ENCODE measurements at regions not wholly inside any gene's neighbourhood (a gene's known extent, or its start where the extent isn't known, plus 50 kb on each side); places are given as distances from the start of the nearest gene placed in this dataset.

DNA sequence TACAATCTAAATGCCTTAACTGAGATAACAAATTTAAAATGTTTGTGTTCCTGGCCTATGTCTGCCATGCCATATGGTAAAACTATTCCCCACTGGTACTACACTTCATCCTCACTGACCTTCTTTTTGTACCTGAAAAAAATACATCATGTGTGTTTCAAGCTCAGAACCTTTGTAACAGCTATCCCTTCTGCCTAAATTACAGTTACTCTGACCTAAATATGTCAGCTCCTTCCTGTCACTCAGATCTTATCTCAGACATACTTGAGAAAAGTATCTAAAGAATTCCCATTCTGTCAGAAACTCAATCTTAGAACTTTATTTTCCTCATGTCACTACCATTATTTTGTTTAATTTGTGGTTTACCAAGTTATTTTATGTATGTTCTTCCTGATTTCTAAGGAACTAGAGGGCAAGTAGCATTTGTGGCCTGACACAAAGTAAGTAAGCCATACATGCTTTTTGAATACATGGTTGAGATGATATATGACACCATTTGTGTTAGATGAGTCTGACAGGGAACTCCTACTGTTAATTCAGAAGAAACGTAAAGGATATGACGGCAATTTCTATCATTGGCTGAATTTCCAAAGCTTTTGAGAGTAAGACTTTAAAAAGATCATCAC, 456.5 kb upstream of the NDST3 start:
- no peaks in the 10 kb centered on the region for H3K4me1 ChIP-seq (ENCODE audit: insufficient read depth, low read length)
- no peaks in the 10 kb centered on the region for H3K27me3 ChIP-seq (ENCODE audit: insufficient read depth, low read length)
- no peaks in the 10 kb centered on the region for H3K23me2 ChIP-seq (ENCODE audit: insufficient read length, low read depth, low read length, poor library complexity, severe bottlenecking)
- no peak overlapping the region for H3K27ac ChIP-seq (ENCODE audit: insufficient read length, low read depth, low read length)
- TF ChIP-seq, protein P1, sequence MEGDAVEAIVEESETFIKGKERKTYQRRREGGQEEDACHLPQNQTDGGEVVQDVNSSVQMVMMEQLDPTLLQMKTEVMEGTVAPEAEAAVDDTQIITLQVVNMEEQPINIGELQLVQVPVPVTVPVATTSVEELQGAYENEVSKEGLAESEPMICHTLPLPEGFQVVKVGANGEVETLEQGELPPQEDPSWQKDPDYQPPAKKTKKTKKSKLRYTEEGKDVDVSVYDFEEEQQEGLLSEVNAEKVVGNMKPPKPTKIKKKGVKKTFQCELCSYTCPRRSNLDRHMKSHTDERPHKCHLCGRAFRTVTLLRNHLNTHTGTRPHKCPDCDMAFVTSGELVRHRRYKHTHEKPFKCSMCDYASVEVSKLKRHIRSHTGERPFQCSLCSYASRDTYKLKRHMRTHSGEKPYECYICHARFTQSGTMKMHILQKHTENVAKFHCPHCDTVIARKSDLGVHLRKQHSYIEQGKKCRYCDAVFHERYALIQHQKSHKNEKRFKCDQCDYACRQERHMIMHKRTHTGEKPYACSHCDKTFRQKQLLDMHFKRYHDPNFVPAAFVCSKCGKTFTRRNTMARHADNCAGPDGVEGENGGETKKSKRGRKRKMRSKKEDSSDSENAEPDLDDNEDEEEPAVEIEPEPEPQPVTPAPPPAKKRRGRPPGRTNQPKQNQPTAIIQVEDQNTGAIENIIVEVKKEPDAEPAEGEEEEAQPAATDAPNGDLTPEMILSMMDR (conservative IDR thresholded peaks at IDR 0.05), result no peak
- no peak overlapping the region for H3K18ac ChIP-seq (ENCODE audit: insufficient read length, low read depth, low read length)
- Mint-ChIP-seq H3K27me3 (ENCODE audit: low read depth) (no peaks in the 10 kb centered on the region), H3K4me3 (no peak overlapping the region), H3K36me3 (ENCODE audit: insufficient read depth in 1 of 3, low read depth in 3 of 3) (no peaks in the 10 kb centered on the region), H3K4me1 (no peaks in the 10 kb centered on the region), H3K27ac (no peak overlapping the region), H3K9me3 (no peaks in the 10 kb centered on the region)
- H2BK5ac ChIP-seq (ENCODE audit: insufficient read length, low read length), result no peak overlapping the region
- H3K23ac ChIP-seq (ENCODE audit: insufficient read length, low read depth, low read length), result no peak overlapping the region
- no peaks in the 10 kb centered on the region for H3K9me3 ChIP-seq (ENCODE audit: control insufficient read depth, low read depth, low read length)
- no peak for DNase-seq
- H4K91ac ChIP-seq (ENCODE audit: insufficient read length, low read depth, low read length), result no peak overlapping the region
- no peak overlapping the region for H3K56ac ChIP-seq (ENCODE audit: insufficient read length, low read depth, low read length)
- no peaks in the 10 kb centered on the region for H3K79me1 ChIP-seq (ENCODE audit: insufficient read depth, low read depth, low read length, poor library complexity, severe bottlenecking)
- H3K79me2 ChIP-seq (ENCODE audit: insufficient read depth, low read length), result no peaks in the 10 kb centered on the region
- no peak overlapping the region for H2BK15ac ChIP-seq (ENCODE audit: low read depth, low read length)
- no peak overlapping the region for H3K4me2 ChIP-seq (ENCODE audit: insufficient read depth, insufficient read length, low read length)
- no peak overlapping the region for H3K4ac ChIP-seq (ENCODE audit: low read depth, low read length)
- H2BK120ac ChIP-seq (ENCODE audit: low read depth, low read length, poor library complexity, severe bottlenecking), result no peak overlapping the region
- no peak overlapping the region for H4K5ac ChIP-seq (ENCODE audit: insufficient read length, low read depth, low read length)
- no peaks in the 10 kb centered on the region for H4K20me1 ChIP-seq (ENCODE audit: control insufficient read depth, insufficient read depth, insufficient read length)
- no peak overlapping the region for H2BK12ac ChIP-seq (ENCODE audit: insufficient read length, low read depth, low read length)
- H2AK5ac ChIP-seq (ENCODE audit: insufficient read length, low read length), result no peak overlapping the region
- H2AFZ ChIP-seq (ENCODE audit: low read length), result no peak overlapping the region
- H4K8ac ChIP-seq (replicated peaks; ENCODE audit: insufficient read length, low read depth, low read length), result no peak overlapping the region
- no peak overlapping the region for H3K9ac ChIP-seq (ENCODE audit: extremely low read depth, insufficient read length, low read length)
- H2BK20ac ChIP-seq (ENCODE audit: low read depth, low read length, poor library complexity, severe bottlenecking), result no peak overlapping the region
- H3K14ac ChIP-seq (ENCODE audit: insufficient read depth, low read length), result no peak overlapping the region
- no CpG with 5 or more reads among the region's 2 CpGs for WGBS (ENCODE audit: extremely low coverage, insufficient read length, low lambda C conversion rate)
- H3T11ph ChIP-seq (ENCODE audit: low read length), result no peak overlapping the region

Data from H9 (cell line).